ENCODE measurements at regions not wholly inside any gene's neighbourhood (a gene's known extent, or its start where the extent isn't known, plus 50 kb on each side); places are given as distances from the start of the nearest gene placed in this dataset.

GRCh38 chr4:89365776-89366175 lies 58.2 kb upstream of the GPRIN3 start:
- TF ChIP-seq CTCF (IDR thresholded peaks at IDR 0.05), result no peak
- TF ChIP-seq POLR2A (IDR thresholded peaks at IDR 0.05), result no peak

Measured in heart left ventricle (tissue), 13 donors.